PC-9 (cell line): ENCODE measurements at regions not wholly inside any gene's neighbourhood (a gene's known extent, or its start where the extent isn't known, plus 50 kb on each side); places are given as distances from the start of the nearest gene placed in this dataset.

Experiments used
- CTCF ChIP-seq: fragments of 200-600 bp; sonication (generic); conservative IDR thresholded peaks from 2 replicates; pipeline ENCODE4 v1.6.1; 2017; ENCODE audit warnings: mixed run types, antibody characterized with exemption, mild to moderate bottlenecking, moderate library complexity
- EZH2 ChIP-seq: fragments of 200-600 bp; sonication (generic); IDR thresholded peaks from 2 replicates; pipeline ENCODE4 v1.8.0; 2017; ENCODE audit warnings: antibody characterized with exemption, low read depth

GRCh38 chr5:159786201-159786600, 130.1 kb upstream of the ADRA1B start:
- TF ChIP-seq CTCF (no peak), EZH2 (no peak)
